Mesenchymal stem cell (in vitro differentiated cells and primary cell): ENCODE measurements at regions not wholly inside any gene's neighbourhood (a gene's known extent, or its start where the extent isn't known, plus 50 kb on each side); places are given as distances from the start of the nearest gene placed in this dataset.

ENCODE experiments used
- DNase-seq: peaks from one replicate; pipeline ENCODE4 v3.0.0-alpha.2; 2013
- H2AFZ ChIP-seq: one replicate; pipeline ENCODE4 v1.6.1; 2013; ENCODE audit warnings: low read depth, mild to moderate bottlenecking, control low read depth, inconsistent platforms, low read length, moderate library complexity
- H2AK5ac ChIP-seq: 2 replicates; pipeline ENCODE4 v1.6.1; 2013; ENCODE audit warnings: low read length, moderate library complexity, mild to moderate bottlenecking, inconsistent platforms; ENCODE audit not compliant: severe bottlenecking
- H2BK120ac ChIP-seq: one replicate; pipeline ENCODE4 v1.6.1; 2013; ENCODE audit warnings: low read depth, mild to moderate bottlenecking, inconsistent platforms, low read length, moderate library complexity
- H2BK12ac ChIP-seq, 2 experiments: one replicate each; pipeline ENCODE4 v1.6.1; 2013; ENCODE audit warnings: inconsistent platforms in 2 of 2, low read length in 2 of 2, mild to moderate bottlenecking in 2 of 2, moderate library complexity in 2 of 2, control low read depth in 1 of 2
- H2BK15ac ChIP-seq: one replicate; pipeline ENCODE4 v1.6.1; 2013; ENCODE audit warnings: mild to moderate bottlenecking, low read depth, inconsistent platforms; ENCODE audit not compliant: poor library complexity, severe bottlenecking
- H2BK5ac ChIP-seq: 2 replicates; pipeline ENCODE4 v1.6.1; 2013; ENCODE audit warnings: low read depth, mild to moderate bottlenecking, low read length, control low read depth, inconsistent platforms; ENCODE audit not compliant: poor library complexity, severe bottlenecking
- H3K14ac ChIP-seq, 2 experiments: one replicate each; pipeline ENCODE4 v1.6.1; 2013; ENCODE audit warnings: inconsistent platforms in 2 of 2, low read length in 2 of 2, control low read depth in 1 of 2, mild to moderate bottlenecking in 1 of 2, moderate library complexity in 1 of 2
- H3K18ac ChIP-seq, 2 experiments: one replicate each; pipeline ENCODE4 v1.6.1; 2013; ENCODE audit warnings: inconsistent platforms in 2 of 2, low read length in 2 of 2, control low read depth in 1 of 2, low read depth in 1 of 2, mild to moderate bottlenecking in 1 of 2
- H3K23ac ChIP-seq, 2 experiments: one replicate each; pipeline ENCODE4 v1.6.1; 2013; ENCODE audit warnings: inconsistent platforms in 2 of 2, low read length in 2 of 2, mild to moderate bottlenecking in 2 of 2, moderate library complexity in 2 of 2, control low read depth in 1 of 2
- H3K27ac ChIP-seq: 2 replicates; pipeline ENCODE4 v1.5.1; 2013; ENCODE audit warnings: mild to moderate bottlenecking, moderate library complexity, low read length, control low read depth, inconsistent platforms; ENCODE audit not compliant: poor library complexity, severe bottlenecking
- H3K27me3 ChIP-seq, 2 experiments: 2 replicates each; pipeline versions ENCODE4 v1.6.1 to v1.7.0; 2013; ENCODE audit warnings: low read length in 2 of 2, mild to moderate bottlenecking in 2 of 2, moderate library complexity in 2 of 2, control low read depth in 1 of 2, inconsistent platforms in 1 of 2; ENCODE audit not compliant: control insufficient read depth in 1 of 2, insufficient read depth in 1 of 2
- H3K36me3 ChIP-seq, 2 experiments: 2 replicates each; pipeline versions ENCODE4 v1.6.1 to v1.7.0; 2013; ENCODE audit warnings: low read length in 2 of 2, control low read depth in 1 of 2, inconsistent platforms in 1 of 2, low read depth in 1 of 2, mild to moderate bottlenecking in 1 of 2; ENCODE audit not compliant: insufficient read depth in 2 of 2, control insufficient read depth in 1 of 2
- H3K4ac ChIP-seq, 2 experiments: one replicate each; pipeline ENCODE4 v1.6.1; 2013; ENCODE audit warnings: inconsistent platforms in 2 of 2, low read length in 2 of 2, mild to moderate bottlenecking in 2 of 2, moderate library complexity in 2 of 2, control low read depth in 1 of 2, low read depth in 1 of 2
- H3K4me1 ChIP-seq: 2 replicates; pipeline ENCODE4 v1.6.1; 2013; ENCODE audit warnings: low read depth, low read length, control low read depth; ENCODE audit not compliant: control insufficient read depth, insufficient read depth
- H3K4me2 ChIP-seq: 2 replicates; pipeline ENCODE4 v1.6.1; 2013; ENCODE audit warnings: low read length, mild to moderate bottlenecking, inconsistent platforms; ENCODE audit not compliant: poor library complexity, severe bottlenecking
- H3K4me3 ChIP-seq, 2 experiments: 2 replicates each; pipeline versions ENCODE4 v1.5.1 to v1.7.0; 2013; ENCODE audit warnings: low read length in 2 of 2, mild to moderate bottlenecking in 2 of 2, control low read depth in 1 of 2, low read depth in 1 of 2; ENCODE audit not compliant: insufficient read depth in 1 of 2
- H3K79me1 ChIP-seq: replicated peaks from 2 replicates; pipeline ENCODE4 v1.6.1; 2013; ENCODE audit warnings: mild to moderate bottlenecking, control low read depth, low read length, inconsistent platforms; ENCODE audit not compliant: poor library complexity, severe bottlenecking
- H3K9ac ChIP-seq: 2 replicates; pipeline ENCODE4 v1.7.0; 2013; ENCODE audit warnings: mild to moderate bottlenecking, low read length, moderate library complexity
- H3K9me3 ChIP-seq: 2 replicates; pipeline ENCODE4 v1.7.0; 2013; ENCODE audit warnings: mild to moderate bottlenecking, low read length; ENCODE audit not compliant: control insufficient read depth
- H4K8ac ChIP-seq: one replicate; pipeline ENCODE4 v1.6.1; 2013; ENCODE audit warnings: inconsistent platforms, mild to moderate bottlenecking, low read length, moderate library complexity
- H4K91ac ChIP-seq: one replicate; pipeline ENCODE4 v1.6.1; 2013; ENCODE audit warnings: mild to moderate bottlenecking, low read length, inconsistent platforms
- WGBS: methylation state at CpG from one replicate; pipeline ENCODE4 v1.1.7; 2013; ENCODE audit warnings: mixed read lengths; 5-methylcytosine and 5-hydroxymethylcytosine counted together

- Histone ChIP-seq H3K14ac (no peak overlapping the region), H2AFZ (no peak overlapping the region)
- WGBS: 52% methylated on average over 1 of the region's 1 CpG
Measured at GRCh38 chr2:189360861-189361260, 80.4 kb upstream of the WDR75 start.

DNA sequence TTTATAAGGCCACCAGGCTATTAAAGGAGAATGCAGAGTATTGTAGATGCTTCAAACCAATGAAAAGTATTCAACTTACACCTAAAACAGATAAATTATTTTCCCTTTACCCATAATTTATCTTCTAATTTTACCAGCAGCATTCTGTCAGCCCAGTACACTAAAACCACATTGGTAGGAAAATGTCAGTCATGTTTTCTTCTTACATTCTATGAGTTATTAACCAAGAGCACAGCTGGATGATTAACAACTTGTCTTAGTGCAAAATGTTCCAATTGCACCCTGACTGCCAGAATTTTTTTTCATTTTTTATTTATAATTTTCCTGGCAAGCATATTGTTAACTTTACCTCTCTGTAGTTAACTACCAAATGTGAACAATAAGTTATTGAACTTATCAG is 79.0 kb upstream of the WDR75 start:
- Histone ChIP-seq H3K27me3 (no peaks in the 10 kb centered on the region), H3K36me3 (no peaks in the 10 kb centered on the region), H2BK120ac (no peak overlapping the region), H2BK12ac (no peak overlapping the region), H3K4me2 (no peak overlapping the region), H3K18ac (no peak overlapping the region), H3K79me1 (no peaks in the 10 kb centered on the region), H3K14ac (no peak overlapping the region), H3K23ac (no peak overlapping the region), H3K4me1 (peaks cover 3% of the 10 kb centered on the region), H2AFZ (no peak overlapping the region), H4K8ac (no peak overlapping the region), H2BK5ac (no peak overlapping the region), H3K4ac (no peak overlapping the region), H2AK5ac (no peak overlapping the region), H3K4me3 (no peak overlapping the region), H2BK15ac (no peak overlapping the region), H3K9ac (no peak overlapping the region), H3K27ac (no peak overlapping the region), H4K91ac (no peak overlapping the region), H3K9me3 (no peaks in the 10 kb centered on the region)
- DNase-seq: no peak

More at GRCh38 chr2:189360861-189361260, 80.4 kb upstream of the WDR75 start:
- Histone ChIP-seq H3K27ac (no peak overlapping the region), H2BK15ac (no peak overlapping the region), H2AK5ac (no peak overlapping the region), H4K91ac (no peak overlapping the region), H3K79me1 (no peaks in the 10 kb centered on the region), H3K4ac (no peak overlapping the region), H3K18ac (no peak overlapping the region), H3K4me3 (no peak overlapping the region), H3K27me3 (no peaks in the 10 kb centered on the region), H2BK12ac (no peak overlapping the region), H4K8ac (no peak overlapping the region), H3K9me3 (no peaks in the 10 kb centered on the region), H2BK5ac (no peak overlapping the region), H3K4me1 (peaks cover 7% of the 10 kb centered on the region), H3K9ac (no peak overlapping the region), H3K36me3 (no peaks in the 10 kb centered on the region), H3K23ac (no peak overlapping the region), H3K4me2 (no peak overlapping the region), H2BK120ac (no peak overlapping the region)
- no peak for DNase-seq

DNA sequence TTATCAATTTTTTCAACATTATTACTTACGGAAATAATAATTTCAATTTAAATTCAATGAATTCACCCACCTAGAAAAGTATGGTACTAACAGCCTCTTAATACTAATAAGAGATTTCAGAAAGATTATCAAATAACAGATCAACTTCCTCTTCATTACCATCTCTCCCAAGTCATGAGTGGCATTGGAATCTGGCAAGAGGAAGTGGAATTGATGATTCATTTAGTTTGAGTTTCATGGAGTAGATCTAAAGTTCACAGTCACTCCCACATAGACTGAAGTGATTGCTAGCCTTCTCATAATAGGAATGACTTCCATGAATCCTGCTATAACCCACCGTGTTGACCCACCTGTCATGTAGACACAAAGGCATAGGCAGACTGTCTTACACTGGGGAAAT is 77.7 kb upstream of the WDR75 start:
- no peak overlapping the region for H2AFZ ChIP-seq
- WGBS: 93% methylated on average over 2 of the region's 2 CpGs
- no peak overlapping the region for H3K14ac ChIP-seq
- H2BK5ac ChIP-seq: no peak overlapping the region
- no peak overlapping the region for H2AK5ac ChIP-seq
- H3K27me3 ChIP-seq: no peaks in the 10 kb centered on the region
- H3K27ac ChIP-seq: peak overlapping the region; percentile 28
- no peaks in the 10 kb centered on the region for H3K79me1 ChIP-seq
- H3K9ac ChIP-seq: no peak overlapping the region
- peak overlapping the region in 1 of 2 experiments; percentile 84 for H2BK12ac ChIP-seq
- H3K4me2 ChIP-seq: no peak overlapping the region
- H3K36me3 ChIP-seq: no peaks in the 10 kb centered on the region
- H3K4me3 ChIP-seq: no peak overlapping the region
- no peak overlapping the region for H3K23ac ChIP-seq
- H3K4me1 ChIP-seq: no peaks in the 10 kb centered on the region
- H3K9me3 ChIP-seq: no peaks in the 10 kb centered on the region
- H2BK15ac ChIP-seq: no peak overlapping the region
- H4K91ac ChIP-seq: no peak overlapping the region
- peak; percentile 56 for DNase-seq
- H3K4ac ChIP-seq: no peak overlapping the region
- peak overlapping the region in 1 of 2 experiments; percentile 9 for H3K18ac ChIP-seq
- H2BK120ac ChIP-seq: no peak overlapping the region
- peak overlapping the region; percentile 69 for H4K8ac ChIP-seq

GRCh38 chr2:189364607-189365006 is 76.7 kb upstream of the WDR75 start:
- DNase-seq: no peak
- H3K4ac ChIP-seq: no peak overlapping the region
- H2BK12ac ChIP-seq: no peak overlapping the region
- no peaks in the 10 kb centered on the region for H3K36me3 ChIP-seq
- no peaks in the 10 kb centered on the region for H3K4me1 ChIP-seq
- no peak overlapping the region for H4K8ac ChIP-seq
- H2AFZ ChIP-seq: no peak overlapping the region
- WGBS: 100% methylated on average over 1 of the region's 3 CpGs
- H3K14ac ChIP-seq: no peak overlapping the region
- H3K18ac ChIP-seq: peak overlapping the region in 1 of 2 experiments; percentile 24
- no peaks in the 10 kb centered on the region for H3K27me3 ChIP-seq
- no peak overlapping the region for H3K4me3 ChIP-seq
- H3K4me2 ChIP-seq: no peak overlapping the region
- H2BK120ac ChIP-seq: no peak overlapping the region
- no peak overlapping the region for H2BK15ac ChIP-seq
- no peaks in the 10 kb centered on the region for H3K79me1 ChIP-seq
- no peak overlapping the region for H3K23ac ChIP-seq
- H4K91ac ChIP-seq: no peak overlapping the region
- H3K9me3 ChIP-seq: no peaks in the 10 kb centered on the region
- H3K9ac ChIP-seq: no peak overlapping the region
- H2AK5ac ChIP-seq: no peak overlapping the region
- H2BK5ac ChIP-seq: no peak overlapping the region
- H3K27ac ChIP-seq: no peak overlapping the region
